HepG2 (cell line): ENCODE measurements at regions not wholly inside any gene's neighbourhood (a gene's known extent, or its start where the extent isn't known, plus 50 kb on each side); places are given as distances from the start of the nearest gene placed in this dataset.

Source experiments
- ATAC-seq: fragments of 200-7000 bp; cut with Tn5 transposase; 3 replicates; pipeline ENCODE4 v1.9.1; 2020; ENCODE audit warnings: mild to moderate bottlenecking, moderate library complexity
- BruUV-seq: library from RNA; stranded (reverse); fragments of 400-500 nt; replicated peaks from 2 replicates; lab custom pipeline; 2021; lab: Mats Ljungman, UMichigan
- CTCF ChIA-PET: fragments of 300-600 bp; formaldehyde crosslinking; extraction: SDS; loops from one replicate; lab custom pipeline; 2021; ENCODE audit warnings: low total read pairs, inconsistent platforms, low intra/inter-chr PET ratio; lab: Yijun Ruan, JAX
- POLR2A ChIA-PET: fragments of 350-600 bp; sonication (Branson Sonifier 250); formaldehyde crosslinking; loops from one replicate; lab custom pipeline; 2020; ENCODE audit warnings: antibody characterized with exemption, inconsistent platforms; lab: Yijun Ruan, JAX
- DNase-seq: peaks from one replicate; pipeline ENCODE4 v3.0.0-alpha.2; 2015; ENCODE audit warnings: low spot score
- FAIRE-seq: peaks from 3 replicates; lab custom pipeline; 2011; peaks lifted over from hg19 to GRCh38; lab: Jason Lieb, UNC
- H2AFZ ChIP-seq: one replicate; pipeline ENCODE4 v1.6.1; 2011; ENCODE audit warnings: low read length, inconsistent platforms
- H3K27ac ChIP-seq: fragments of 300-600 bp; 3 replicates; pipeline ENCODE4 v1.8.0; 2011; ENCODE audit warnings: mixed run types, mild to moderate bottlenecking, mixed read lengths, low read length, inconsistent platforms; ENCODE audit not compliant: insufficient read depth; ENCODE audit errors: extremely low read length
- H3K27me3 ChIP-seq, 2 experiments: fragments of 200-600 bp in 1 of 2; 2 replicates in 1 of 2; 3 replicates in 1 of 2; pipeline versions ENCODE4 v1.6.0 to v1.8.0; 2011; ENCODE audit warnings: low read length in 2 of 2, mild to moderate bottlenecking in 2 of 2, moderate library complexity in 2 of 2, inconsistent platforms in 1 of 2; ENCODE audit not compliant: insufficient read depth in 2 of 2, control insufficient read depth in 1 of 2
- H3K36me3 ChIP-seq, 2 experiments: fragments of 200-600 bp in 1 of 2; replicated peaks in 1 of 2; 2 replicates in 1 of 2; 3 replicates in 1 of 2; pipeline versions ENCODE4 v1.5.1 to v1.8.0; 2011; ENCODE audit warnings: low read length in 2 of 2, inconsistent platforms in 1 of 2; ENCODE audit not compliant: insufficient read depth in 2 of 2, control insufficient read depth in 1 of 2
- H3K4me1 ChIP-seq: 2 replicates; pipeline ENCODE4 v1.5.1; 2012; ENCODE audit warnings: low read length, inconsistent platforms; ENCODE audit not compliant: insufficient read depth
- H3K4me2 ChIP-seq: 2 replicates; pipeline ENCODE4 v1.6.0; 2011; ENCODE audit warnings: low read depth, low read length, inconsistent platforms
- H3K4me3 ChIP-seq, 3 experiments: fragments of 200-600 bp in 1 of 3; sonication (generic), shearing (Covaris generic) in 1 of 3; replicated peaks in 1 of 3; 2 replicates each; pipeline ENCODE4 v1.5.1; 2011 to 2016; ENCODE audit warnings: low read length in 3 of 3, inconsistent platforms in 2 of 3, low read depth in 2 of 3, mild to moderate bottlenecking in 2 of 3, control low read depth in 1 of 3, mixed read lengths in 1 of 3; ENCODE audit not compliant: insufficient read depth in 1 of 3
- H3K79me2 ChIP-seq: one replicate; pipeline ENCODE4 v1.6.1; 2011; ENCODE audit warnings: low read length, inconsistent platforms; ENCODE audit not compliant: insufficient read depth
- H3K9ac ChIP-seq: 2 replicates; pipeline ENCODE4 v1.6.0; 2011; ENCODE audit warnings: mild to moderate bottlenecking, low read depth, low read length, inconsistent platforms; ENCODE audit not compliant: insufficient read depth
- H3K9me3 ChIP-seq: 2 replicates; pipeline ENCODE4 v1.5.1; 2012; ENCODE audit warnings: mild to moderate bottlenecking, low read length
- H4K20me1 ChIP-seq: 2 replicates; pipeline ENCODE4 v1.6.0; 2011; ENCODE audit warnings: inconsistent platforms, mild to moderate bottlenecking, low read length, moderate library complexity; ENCODE audit not compliant: insufficient read depth
- CERS6 ChIP-seq: sonication (generic); formaldehyde crosslinking; IDR thresholded peaks from 2 replicates; pipeline ENCODE4 v1.5.0; 2020; ENCODE audit warnings: missing genetic modification reagents
- EZH2 ChIP-seq: conservative IDR thresholded peaks from 2 replicates; pipeline ENCODE4 v1.6.1; 2012; ENCODE audit warnings: mild to moderate bottlenecking, low read depth, low read length, moderate library complexity
- FOXP1 ChIP-seq, 2 experiments: fragments of 450-650 bp in 1 of 2; IDR thresholded peaks; 2 replicates each; pipeline ENCODE4 v1.6.1; 2017 to 2018; ENCODE audit warnings: antibody characterized with exemption in 1 of 2
- GATAD1 ChIP-seq: IDR thresholded peaks from 2 replicates; pipeline ENCODE4 v1.6.1; 2016; ENCODE audit warnings: missing genetic modification reagents, missing compliant biosample characterization
- GFI1 ChIP-seq: sonication (generic); formaldehyde crosslinking; IDR thresholded peaks from 2 replicates; pipeline ENCODE4 v1.5.0; 2020; ENCODE audit warnings: missing genetic modification reagents, mild to moderate bottlenecking, borderline replicate concordance
- GPN1 ChIP-seq: sonication (generic); formaldehyde crosslinking; IDR thresholded peaks from 2 replicates; pipeline ENCODE4 v1.5.1; 2020; ENCODE audit warnings: missing genetic modification reagents, borderline replicate concordance
- KAT2B ChIP-seq: fragments of 150-350 bp; IDR thresholded peaks from 2 replicates; pipeline ENCODE4 v1.6.1; 2014; ENCODE audit warnings: low read depth, low read length, borderline replicate concordance
- KLF15 ChIP-seq: sonication (generic); formaldehyde crosslinking; IDR thresholded peaks from 2 replicates; pipeline ENCODE4 v1.8.1; 2023; ENCODE audit warnings: borderline replicate concordance, mild to moderate bottlenecking, inconsistent platforms, missing genetic modification reagents, mixed read lengths
- MAFK ChIP-seq, 2 experiments: IDR thresholded peaks in 1 of 2; conservative IDR thresholded peaks in 1 of 2; 2 replicates each; pipeline ENCODE4 v1.6.1; 2011; ENCODE audit warnings: improper control_type of control experiment in 2 of 2, low read length in 2 of 2
- NFATC3 ChIP-seq: sonication (generic); formaldehyde crosslinking; IDR thresholded peaks from 2 replicates; pipeline ENCODE4 v1.5.1; 2020; ENCODE audit warnings: mild to moderate bottlenecking, missing genetic modification reagents
- POLR2AphosphoS2 ChIP-seq: IDR thresholded peaks from 2 replicates; pipeline ENCODE4 v1.6.1; 2011; ENCODE audit warnings: low read depth, low read length, improper control_type of control experiment
- SMAD9 ChIP-seq: sonication (generic); formaldehyde crosslinking; IDR thresholded peaks from 2 replicates; pipeline ENCODE4 v1.5.1; 2020; ENCODE audit warnings: mild to moderate bottlenecking, missing genetic modification reagents
- SP2 ChIP-seq: sonication (generic); formaldehyde crosslinking; IDR thresholded peaks from 2 replicates; pipeline ENCODE4 v1.5.1; 2020; ENCODE audit warnings: mild to moderate bottlenecking, missing genetic modification reagents
- ZNF274 ChIP-seq: sonication (generic); formaldehyde crosslinking; IDR thresholded peaks from 2 replicates; pipeline ENCODE4 v1.5.1; 2020; ENCODE audit warnings: mild to moderate bottlenecking, missing genetic modification reagents
- ZNF350 ChIP-seq: sonication (generic); formaldehyde crosslinking; IDR thresholded peaks from 2 replicates; pipeline ENCODE4 v1.4.0; 2020; ENCODE audit warnings: mild to moderate bottlenecking, low read depth, missing genetic modification reagents, borderline replicate concordance
- ZNF547 ChIP-seq: sonication (generic); formaldehyde crosslinking; IDR thresholded peaks from 2 replicates; pipeline ENCODE4 v1.5.1; 2020; ENCODE audit warnings: mild to moderate bottlenecking, missing genetic modification reagents
- ZNF549 ChIP-seq: sonication (generic); formaldehyde crosslinking; IDR thresholded peaks from 2 replicates; pipeline ENCODE4 v1.5.0; 2020; ENCODE audit warnings: missing genetic modification reagents
- ZNF784 ChIP-seq: sonication (generic); formaldehyde crosslinking; IDR thresholded peaks from 2 replicates; pipeline ENCODE4 v1.5.1; 2020; ENCODE audit warnings: missing genetic modification reagents, mild to moderate bottlenecking, borderline replicate concordance
- ZSCAN9 ChIP-seq: IDR thresholded peaks from 2 replicates; pipeline ENCODE4 v1.6.1; 2016; ENCODE audit warnings: borderline replicate concordance
- in situ Hi-C: cut with HindIII; loops from 2 replicates; pipeline ENCODE4 v1.10.0; 2017; ENCODE audit warnings: low pct_unique_long_range_greater_than_20kb; ENCODE audit not compliant: extremely low pct_ligation_motif_present
- intact Hi-C: fragments of 100-400 bp; cut with micrococcal nuclease; formaldehyde crosslinking; loops from one replicate; pipeline ENCODE4 v1.10.0; 2022; ENCODE audit not compliant: unreplicated experiment

- no peaks in the 10 kb centered on the region for H3K27me3 ChIP-seq
- in situ Hi-C loops: loop anchor here (25.0 kb wide), 1 partner anchor 163 kb away; no protein-coding TSS in a partner anchor
- intact Hi-C loops: no loop called here
- DNase-seq: no peak
- no peaks in the 10 kb centered on the region for H3K36me3 ChIP-seq
- no peak overlapping the region for H2AFZ ChIP-seq
- peaks cover 52% of the 10 kb centered on the region for H3K9me3 ChIP-seq
- no peak for ATAC-seq
- H3K4me2 ChIP-seq: no peak overlapping the region
- H3K79me2 ChIP-seq: no peaks in the 10 kb centered on the region
- no peak overlapping the region for H3K27ac ChIP-seq
- no peak for FAIRE-seq
- H3K4me3 ChIP-seq: no peak overlapping the region
- ChIA-PET CTCF (no interaction called here), POLR2A (no interaction called here)
- H3K9ac ChIP-seq: no peak overlapping the region
- TF ChIP-seq GFI1 (CRISPR knock-in tag) (no peak), ZNF784 (CRISPR knock-in tag) (no peak), GPN1 (no peak), FOXP1 (IDR thresholded peaks at IDR 0.05) (no peak), FOXP1 (CRISPR knock-in tag; IDR thresholded peaks at IDR 0.05) (no peak), SP2 (CRISPR knock-in tag) (no peak), ZSCAN9 (CRISPR knock-in tag) (no peak), CERS6 (CRISPR knock-in tag) (no peak), ZNF549 (no peak), KLF15 (CRISPR knock-in tag) (no peak), ZNF350 (CRISPR knock-in tag) (no peak), SMAD9 (CRISPR knock-in tag) (no peak), ZNF274 (CRISPR knock-in tag) (no peak), GATAD1 (CRISPR knock-in tag) (no peak), POLR2AphosphoS2 (no peak), ZNF547 (CRISPR knock-in tag) (no peak), EZH2 (no peak), KAT2B (no peak), MAFK (conservative IDR thresholded peaks at IDR 0.05 in 1 of 2, IDR thresholded peaks at IDR 0.05 in 1 of 2; ENCODE audit: low read length in 2 of 2) (no peak), NFATC3 (CRISPR knock-in tag) (no peak)
- no peaks in the 10 kb centered on the region for H3K4me1 ChIP-seq
- BruUV-seq: no TSS peak
- no peaks in the 10 kb centered on the region for H4K20me1 ChIP-seq
Measured at GRCh38 chrY:21149971-21150370, 361.2 kb upstream of the RBMY1B start.
